ENCODE measurements at regions not wholly inside any gene's neighbourhood (a gene's known extent, or its start where the extent isn't known, plus 50 kb on each side); places are given as distances from the start of the nearest gene placed in this dataset.

DNA sequence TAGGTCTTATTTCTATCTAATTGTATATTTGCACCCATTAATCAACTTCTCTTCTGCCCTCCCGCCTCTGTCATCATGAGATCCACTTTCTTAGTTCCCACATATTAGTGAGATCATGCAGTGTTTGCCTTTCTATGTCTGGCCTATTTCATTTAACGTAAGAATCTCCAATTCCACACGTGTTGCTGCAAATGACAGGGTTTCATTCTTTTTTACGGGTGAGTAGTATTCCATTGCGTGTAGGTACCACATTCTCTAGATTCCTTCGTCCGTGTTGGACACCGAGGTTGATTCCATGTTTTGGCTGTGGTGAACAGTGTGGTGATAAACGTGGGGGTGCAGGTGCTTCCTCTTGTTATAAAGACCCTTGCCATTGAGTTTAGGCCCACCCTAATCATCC is 64.7 kb upstream of the GSE1 start:
- TF ChIP-seq, protein P1, sequence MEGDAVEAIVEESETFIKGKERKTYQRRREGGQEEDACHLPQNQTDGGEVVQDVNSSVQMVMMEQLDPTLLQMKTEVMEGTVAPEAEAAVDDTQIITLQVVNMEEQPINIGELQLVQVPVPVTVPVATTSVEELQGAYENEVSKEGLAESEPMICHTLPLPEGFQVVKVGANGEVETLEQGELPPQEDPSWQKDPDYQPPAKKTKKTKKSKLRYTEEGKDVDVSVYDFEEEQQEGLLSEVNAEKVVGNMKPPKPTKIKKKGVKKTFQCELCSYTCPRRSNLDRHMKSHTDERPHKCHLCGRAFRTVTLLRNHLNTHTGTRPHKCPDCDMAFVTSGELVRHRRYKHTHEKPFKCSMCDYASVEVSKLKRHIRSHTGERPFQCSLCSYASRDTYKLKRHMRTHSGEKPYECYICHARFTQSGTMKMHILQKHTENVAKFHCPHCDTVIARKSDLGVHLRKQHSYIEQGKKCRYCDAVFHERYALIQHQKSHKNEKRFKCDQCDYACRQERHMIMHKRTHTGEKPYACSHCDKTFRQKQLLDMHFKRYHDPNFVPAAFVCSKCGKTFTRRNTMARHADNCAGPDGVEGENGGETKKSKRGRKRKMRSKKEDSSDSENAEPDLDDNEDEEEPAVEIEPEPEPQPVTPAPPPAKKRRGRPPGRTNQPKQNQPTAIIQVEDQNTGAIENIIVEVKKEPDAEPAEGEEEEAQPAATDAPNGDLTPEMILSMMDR (IDR thresholded peaks at IDR 0.05): no peak
- TF ChIP-seq REST (IDR thresholded peaks at IDR 0.05; ENCODE audit: insufficient read depth in 1 of 2, low read depth in 2 of 2, low read length in 1 of 2): no peak
